Activated T-cell treated with anti-CD3 and anti-CD28 coated beads for 48 hours (primary cell): ENCODE measurements at regions not wholly inside any gene's neighbourhood (a gene's known extent, or its start where the extent isn't known, plus 50 kb on each side); places are given as distances from the start of the nearest gene placed in this dataset.
"Not testable (repeated sequence)": the region's sequence is repeated elsewhere in the genome, so short reads cannot be mapped to it uniquely, and the experiment has no call there.

Experiments
- DNase-seq: peaks from one replicate; pipeline ENCODE4 v3.0.0-alpha.2; 2020; ENCODE audit warnings: low read depth

DNA sequence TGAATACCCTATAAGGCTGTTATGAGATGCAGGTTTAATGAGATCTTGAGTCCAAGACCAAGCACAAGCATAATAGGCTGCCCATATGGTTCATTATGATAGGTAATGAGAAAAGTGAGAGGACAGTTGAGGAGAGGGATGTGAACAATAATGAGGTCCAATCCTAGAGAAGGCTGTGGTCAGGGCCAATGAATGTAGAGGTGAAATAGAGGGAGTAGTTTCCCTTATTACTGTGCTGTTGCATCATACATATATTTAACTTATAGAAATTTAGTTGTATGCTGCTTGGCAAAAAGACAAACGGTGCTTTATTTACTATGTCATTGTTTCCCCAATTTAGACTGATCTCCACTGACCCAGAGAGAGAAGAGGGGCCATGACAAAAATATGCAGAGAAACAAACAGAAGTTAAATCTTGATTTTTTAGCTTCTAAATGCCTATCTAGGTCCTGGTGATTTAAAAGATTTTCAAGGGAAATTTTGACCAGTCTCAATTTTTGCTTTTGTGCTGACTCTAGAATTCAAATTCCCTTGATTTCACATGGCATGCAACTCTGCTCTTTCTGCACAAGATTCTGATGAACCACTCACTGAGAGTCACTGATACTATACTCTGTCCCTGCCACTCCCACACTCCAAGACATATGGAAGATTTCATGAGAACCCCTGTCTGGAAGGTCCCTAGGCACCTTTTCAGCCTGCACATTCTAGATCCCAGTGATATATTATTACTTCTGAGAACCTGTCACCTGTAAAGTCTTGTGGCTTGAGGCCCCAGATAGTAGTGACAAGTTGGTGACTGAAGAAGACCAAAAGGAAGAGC, 159.7 kb downstream of the VSIG4 start:
- DNase-seq = no peak

GRCh38 chrX:65878456-65878855, 161.4 kb downstream of the VSIG4 start:
- DNase-seq = no peak

- DNase-seq = no peak
These were observed 161.9 kb downstream of the VSIG4 start for GRCh38 chrX:65877953-65878352.

DNA sequence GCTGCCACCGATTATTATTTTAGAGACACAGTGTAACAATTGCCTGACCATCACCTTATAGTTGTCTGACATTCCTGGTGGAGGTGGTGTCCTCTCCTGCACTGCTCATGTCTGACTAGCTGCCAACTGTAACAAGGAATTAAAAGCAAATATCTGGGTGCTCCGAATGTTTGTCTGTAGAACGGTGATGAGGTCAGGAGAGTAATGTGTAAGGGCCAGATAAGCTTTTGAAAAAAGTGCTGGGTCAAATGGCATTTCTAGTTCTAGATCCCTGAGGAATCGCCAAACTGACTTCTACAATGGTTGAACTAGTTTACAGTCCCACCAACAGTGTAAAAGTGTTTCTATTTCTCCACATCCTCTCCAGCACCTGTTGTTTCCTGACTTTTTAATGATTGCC, 164.3 kb downstream of the VSIG4 start:
- not testable (repeated sequence) for DNase-seq

DNA sequence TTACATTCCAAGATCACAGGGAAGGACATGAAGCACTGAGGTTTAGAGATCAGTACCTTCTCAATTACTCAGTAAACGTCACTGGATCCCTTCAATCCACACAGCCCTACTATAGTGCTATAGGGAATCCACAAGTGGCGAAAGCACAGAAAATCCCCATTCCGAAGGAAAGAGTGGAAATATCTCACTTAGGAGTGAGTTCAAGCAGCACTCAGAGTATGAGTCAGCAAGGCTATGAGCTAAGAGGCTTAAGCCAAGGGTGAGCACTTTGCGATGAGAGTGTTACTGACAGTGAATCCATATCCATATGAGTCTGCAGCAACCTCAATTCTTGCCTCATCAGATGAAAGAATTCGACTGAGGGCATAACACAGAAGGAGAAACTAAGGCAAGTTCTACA, 165.1 kb downstream of the VSIG4 start:
- no peak for DNase-seq

- no peak for DNase-seq
These were observed 165.8 kb downstream of the VSIG4 start for GRCh38 chrX:65874110-65874509.

DNA sequence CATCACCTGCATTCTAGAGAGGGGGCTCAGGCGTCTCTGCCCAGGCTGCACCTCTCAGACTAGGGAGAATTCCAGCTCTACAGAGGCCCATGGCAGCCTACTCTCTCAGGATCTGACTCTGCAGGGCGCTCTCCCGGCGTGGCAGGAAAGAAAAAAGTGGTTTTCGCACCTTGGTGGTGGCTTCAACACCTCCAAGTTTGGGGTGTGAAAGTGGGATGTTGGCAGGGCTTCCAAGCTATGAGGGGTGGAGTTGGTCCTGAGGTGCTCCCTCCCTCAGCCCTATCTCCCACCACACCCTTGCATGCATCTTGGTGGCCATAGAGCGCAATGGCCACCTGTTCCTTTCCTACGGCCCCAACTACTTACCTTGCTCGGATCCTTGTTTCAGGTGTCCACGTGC, 166.5 kb downstream of the VSIG4 start:
- DNase-seq = no peak

GRCh38 chrX:65871671-65872311, 168.1 kb downstream of the VSIG4 start:
- no peak for DNase-seq

- not testable (repeated sequence) for DNase-seq
These were observed 169.3 kb downstream of the VSIG4 start for GRCh38 chrX:65870544-65870943.

- no peak for DNase-seq
These were observed 173.1 kb downstream of the VSIG4 start for GRCh38 chrX:65866773-65867172.

DNA sequence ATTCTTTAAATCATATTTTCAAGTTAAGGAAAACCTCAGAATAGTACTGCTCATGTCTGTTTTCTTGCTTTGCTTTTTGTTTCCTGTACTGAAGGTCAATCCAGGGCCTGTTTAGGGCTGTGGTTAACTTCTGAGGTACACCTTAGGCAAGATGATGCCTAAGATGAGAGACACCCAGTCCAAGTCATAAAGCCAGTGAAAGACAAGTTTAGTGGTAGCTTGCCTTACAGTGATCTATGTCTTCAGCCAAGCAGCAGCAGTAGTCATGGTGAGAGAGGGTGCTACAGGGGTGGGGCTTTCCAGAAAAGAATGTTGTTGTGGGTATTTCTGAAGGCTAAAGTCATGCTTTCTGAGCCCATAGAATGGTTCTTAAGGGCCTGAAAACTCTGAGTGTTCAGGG, 173.7 kb downstream of the VSIG4 start:
- DNase-seq = no peak

- no peak for DNase-seq
These were observed 177.2 kb downstream of the VSIG4 start for GRCh38 chrX:65862638-65863037.

DNA sequence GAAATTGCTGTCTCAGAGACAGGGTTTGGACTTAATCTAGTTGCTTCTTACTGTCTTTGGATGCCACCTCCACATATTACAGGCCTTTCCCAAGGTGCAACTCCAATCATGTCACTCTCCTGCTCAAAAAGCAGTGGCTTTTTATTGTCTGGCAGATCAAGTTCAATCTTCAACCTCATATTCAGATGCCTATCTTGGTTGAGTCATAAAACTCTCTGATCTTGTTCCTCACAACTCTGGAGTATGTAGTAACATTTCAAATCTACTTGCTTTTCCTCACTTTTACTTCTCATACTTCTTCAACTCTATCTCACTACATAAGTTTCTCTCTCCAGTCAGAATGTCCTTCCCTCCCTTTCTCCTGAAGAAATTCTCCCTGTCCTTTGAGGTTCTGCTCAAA, 180.6 kb downstream of the VSIG4 start:
- no peak for DNase-seq

GRCh38 chrX:65854437-65854836, 185.4 kb downstream of the VSIG4 start:
- not testable (repeated sequence) for DNase-seq

GRCh38 chrX:65851306-65851705, 183.9 kb downstream of the MSN start:
- not testable (repeated sequence) for DNase-seq

DNA sequence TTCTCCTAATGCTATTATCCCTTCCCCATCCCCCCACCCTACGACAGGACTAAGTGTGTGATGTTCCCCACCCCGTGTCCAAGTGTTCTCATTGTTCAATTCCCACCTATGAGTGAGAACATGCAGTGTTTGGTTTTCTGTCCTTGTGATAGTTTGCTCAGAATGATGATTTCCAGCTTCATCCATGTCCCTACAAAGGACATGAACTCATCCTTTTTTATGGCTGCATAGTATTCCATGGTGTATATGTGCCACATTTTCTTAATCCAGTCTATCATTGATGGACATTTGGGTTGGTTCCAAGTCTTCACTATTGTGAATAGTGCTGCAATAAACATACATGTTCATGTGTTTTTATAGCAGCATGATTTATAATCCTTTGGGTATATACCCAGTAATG, 183.4 kb downstream of the MSN start:
- DNase-seq = not testable (repeated sequence)

DNA sequence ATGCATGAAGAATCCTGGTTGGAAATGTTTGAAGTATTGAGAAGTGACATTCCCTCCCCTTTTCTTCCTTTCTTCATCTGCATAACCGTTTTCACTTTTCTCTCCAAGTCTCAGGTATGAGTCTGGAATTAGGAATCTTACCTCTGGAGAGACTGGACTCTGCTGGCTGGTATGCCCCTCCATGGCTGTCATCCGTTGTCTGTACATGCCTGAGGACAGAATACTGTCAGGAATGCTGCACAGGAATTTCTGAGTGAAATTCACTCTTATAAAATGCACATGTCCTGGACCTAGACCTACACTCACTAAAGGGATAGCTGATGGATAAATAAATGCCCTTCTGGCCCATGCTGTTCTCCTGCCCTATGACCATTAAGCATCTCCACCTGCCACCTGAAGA, 179.5 kb downstream of the MSN start:
- no peak for DNase-seq

DNA sequence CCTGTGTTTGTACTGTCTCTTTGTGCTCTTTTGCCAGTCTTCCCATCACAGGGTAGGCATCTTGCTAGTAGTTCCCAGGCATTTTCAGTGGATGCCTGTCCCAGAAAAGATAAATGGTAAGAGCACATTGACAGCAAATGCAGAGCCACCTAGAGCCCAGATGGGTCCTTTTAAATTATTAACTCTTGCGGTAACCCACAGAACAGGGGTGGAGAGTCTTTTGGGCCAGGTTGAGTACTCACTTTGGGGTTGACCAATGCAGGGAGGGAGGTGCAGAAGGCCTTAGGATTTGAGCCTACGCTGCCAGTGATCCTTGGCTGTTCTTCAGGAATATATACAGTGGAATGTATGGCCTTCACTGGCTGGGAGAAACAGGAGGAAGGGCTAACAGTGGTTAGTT, 173.8 kb downstream of the MSN start:
- no peak for DNase-seq

DNA sequence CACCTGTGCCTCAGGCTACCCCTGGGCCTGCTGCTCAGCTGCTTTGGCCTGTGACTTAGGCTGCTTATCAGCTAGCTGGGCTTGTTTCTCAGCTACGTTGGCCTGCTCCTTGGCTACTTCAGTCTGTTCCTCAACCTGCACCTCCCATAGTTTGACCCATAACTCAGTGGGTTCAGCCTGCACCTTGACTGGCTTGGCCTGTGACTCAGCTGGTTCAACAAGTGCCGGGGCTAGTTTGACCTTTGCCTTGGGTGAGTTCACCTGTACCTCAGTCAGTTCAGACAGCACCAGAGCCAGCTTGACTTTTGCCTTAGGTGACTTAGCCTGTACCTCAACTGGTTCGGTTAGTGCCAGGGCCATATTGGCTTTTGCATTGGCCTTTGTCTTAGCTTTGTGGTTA, 171.2 kb downstream of the MSN start:
- no peak for DNase-seq

DNA sequence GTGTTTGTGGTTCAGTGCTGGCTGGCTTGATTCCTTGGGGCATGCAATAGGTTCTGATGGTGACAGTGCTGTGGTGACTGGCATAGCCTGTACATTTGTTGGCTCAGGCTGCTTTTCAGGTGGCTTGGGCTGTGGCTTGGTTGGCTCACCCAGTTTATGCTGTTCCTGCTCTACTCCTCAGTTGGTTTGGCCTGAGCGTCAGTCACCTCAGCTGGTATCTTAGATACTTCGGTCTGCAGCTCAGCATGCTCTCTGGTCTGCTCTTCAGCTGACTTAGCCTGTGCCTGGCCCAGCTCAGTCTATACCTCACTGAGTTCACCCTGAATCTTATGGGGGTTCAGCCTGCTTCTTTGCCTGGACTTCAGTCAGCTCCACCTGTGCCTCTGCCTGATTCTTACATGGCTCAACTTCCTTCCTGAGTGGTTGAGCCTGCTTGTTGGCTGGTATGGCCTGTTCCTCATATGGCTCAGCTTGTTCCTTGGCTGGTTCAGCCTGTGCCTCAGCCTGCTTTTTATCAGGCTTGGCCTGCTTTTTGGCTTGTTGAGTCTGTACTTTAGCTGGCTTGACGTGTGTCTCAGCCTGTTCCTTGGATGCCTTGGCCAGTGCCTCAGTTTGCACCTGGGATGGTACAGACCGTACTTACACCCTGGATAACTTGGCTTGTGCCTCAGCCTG, 170.6 kb downstream of the MSN start:
- DNase-seq = no peak

DNA sequence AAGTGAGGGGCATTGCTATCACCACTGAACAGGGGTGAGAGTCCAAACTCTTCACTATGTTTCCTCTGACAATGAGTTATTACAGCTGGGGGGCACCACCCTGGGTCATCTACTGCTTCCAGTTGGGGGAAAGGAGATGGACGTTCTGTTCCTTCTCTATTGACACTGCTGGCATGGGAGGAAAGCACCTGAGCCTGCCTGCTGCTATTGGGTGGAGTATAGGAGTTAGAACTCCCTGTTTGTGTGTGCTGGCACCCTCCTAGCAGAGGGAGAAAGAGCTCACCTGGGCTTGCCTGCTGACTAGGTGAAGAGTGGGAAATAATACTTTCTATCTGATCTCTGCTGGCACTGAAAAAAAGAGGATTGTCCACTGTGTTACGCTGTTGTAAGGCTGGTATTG, 163.8 kb downstream of the MSN start:
- DNase-seq = no peak

GRCh38 chrX:65828599-65828998, 161.1 kb downstream of the MSN start:
- no peak for DNase-seq

GRCh38 chrX:65825226-65825625, 157.8 kb downstream of the MSN start:
- DNase-seq = not testable (repeated sequence)
